PC-9 (cell line): ENCODE measurements at regions not wholly inside any gene's neighbourhood (a gene's known extent, or its start where the extent isn't known, plus 50 kb on each side); places are given as distances from the start of the nearest gene placed in this dataset.

Source experiments
- CTCF ChIP-seq: fragments of 200-600 bp; sonication (generic); conservative IDR thresholded peaks from 2 replicates; pipeline ENCODE4 v1.6.1; 2017; ENCODE audit warnings: mixed run types, antibody characterized with exemption, mild to moderate bottlenecking, moderate library complexity
- EZH2 ChIP-seq: fragments of 200-600 bp; sonication (generic); IDR thresholded peaks from 2 replicates; pipeline ENCODE4 v1.8.0; 2017; ENCODE audit warnings: antibody characterized with exemption, low read depth

- TF ChIP-seq CTCF: no peak
- no peak for TF ChIP-seq EZH2
Observed at GRCh38 chr4:79217025-79217424, 108.8 kb downstream of the NAA11 start.
